Raji (cell line): ENCODE measurements at regions not wholly inside any gene's neighbourhood (a gene's known extent, or its start where the extent isn't known, plus 50 kb on each side); places are given as distances from the start of the nearest gene placed in this dataset.

Experiments
- POLR2A ChIP-seq: IDR thresholded peaks from 2 replicates; pipeline ENCODE4 v1.6.1; 2011; ENCODE audit warnings: low read depth, low read length, control low read depth; ENCODE audit not compliant: insufficient read depth

GRCh38 chr17:77679589-77679988 lies 278.9 kb upstream of the TNRC6C start:
- no peak for TF ChIP-seq POLR2A

DNA sequence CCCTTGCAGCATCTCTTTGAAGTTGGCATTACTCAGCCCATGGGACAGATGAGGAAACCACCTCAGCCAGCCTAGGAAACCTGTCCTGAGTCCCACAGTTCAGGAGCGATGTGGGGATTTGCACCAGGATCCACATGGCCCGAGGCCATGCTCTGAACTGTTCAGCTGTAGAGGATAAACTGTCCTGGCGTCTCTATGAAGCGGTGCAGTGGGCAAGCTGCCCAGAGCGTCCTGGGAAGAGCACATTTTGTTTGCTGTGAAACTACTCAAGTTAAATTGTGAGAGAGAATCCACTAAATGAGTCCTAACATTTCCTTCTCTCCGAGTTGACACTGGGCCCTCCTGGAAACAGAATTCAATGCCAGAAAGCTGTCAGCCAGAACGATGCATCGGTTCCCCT lies 276.6 kb upstream of the TNRC6C start:
- TF ChIP-seq POLR2A: no peak

- TF ChIP-seq POLR2A: no peak
Observed at GRCh38 chr17:77684803-77685798, 273.4 kb upstream of the TNRC6C start.

GRCh38 chr17:77685881-77686486 lies 272.5 kb upstream of the TNRC6C start:
- TF ChIP-seq POLR2A: no peak

DNA sequence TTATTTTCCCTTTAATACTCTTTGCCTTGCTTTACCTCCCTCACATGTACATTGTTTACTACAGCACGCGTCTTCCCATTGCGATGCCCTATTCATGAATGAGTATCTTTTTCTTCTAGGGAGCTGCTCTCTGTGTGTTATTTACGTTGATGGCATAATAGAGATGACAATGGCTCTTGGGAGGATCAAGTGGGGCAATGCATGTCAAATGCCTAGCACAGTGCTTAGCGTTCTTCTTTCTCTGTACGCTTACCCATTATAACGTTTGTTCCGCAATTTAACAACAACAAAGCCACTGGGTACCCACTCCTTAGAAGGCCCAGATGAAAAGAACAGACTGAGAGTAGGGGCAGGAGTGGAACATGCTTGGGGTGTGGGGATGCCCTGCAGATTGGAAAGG lies 271.6 kb upstream of the TNRC6C start:
- no peak for TF ChIP-seq POLR2A

- no peak for TF ChIP-seq POLR2A
Observed at GRCh38 chr17:77687417-77687816, 271.1 kb upstream of the TNRC6C start.

GRCh38 chr17:77687921-77688320 lies 270.6 kb upstream of the TNRC6C start:
- TF ChIP-seq POLR2A: no peak

- TF ChIP-seq POLR2A: no peak
Observed at GRCh38 chr17:77688369-77688768, 270.1 kb upstream of the TNRC6C start.

- no peak for TF ChIP-seq POLR2A
Observed at GRCh38 chr17:77690271-77691161, 268.0 kb upstream of the TNRC6C start.

- no peak for TF ChIP-seq POLR2A
Observed at GRCh38 chr17:77691216-77692085, 267.1 kb upstream of the TNRC6C start.

DNA sequence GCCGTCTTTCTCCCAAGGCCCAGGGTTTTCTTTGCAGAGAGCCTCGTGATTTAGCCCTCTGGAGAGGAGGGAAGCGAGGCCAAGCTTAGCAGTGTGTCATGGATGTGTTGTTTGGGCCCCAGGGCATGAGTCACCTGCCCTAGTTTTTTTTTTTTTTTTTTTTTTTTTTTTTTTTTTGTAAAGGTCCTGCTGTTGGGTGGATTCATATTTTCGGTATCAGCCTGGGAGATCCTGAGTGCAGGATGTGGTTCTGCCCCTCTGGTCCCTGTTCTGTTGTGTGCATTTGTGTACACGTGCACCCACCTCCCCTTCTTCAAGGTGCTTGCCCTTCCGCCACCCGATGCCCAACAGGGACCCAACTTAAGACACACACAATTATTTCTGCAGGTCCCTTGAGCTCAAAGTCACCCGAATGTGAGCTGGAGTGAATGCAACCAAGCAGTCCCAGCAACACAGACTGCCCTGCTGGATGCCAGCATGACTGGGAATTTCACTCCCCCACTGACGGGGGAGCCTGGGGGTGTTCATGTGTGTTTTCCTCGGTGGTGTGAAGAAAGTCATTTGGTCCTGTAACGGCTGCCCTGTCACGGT lies 265.8 kb upstream of the TNRC6C start:
- TF ChIP-seq POLR2A: no peak

- no peak for TF ChIP-seq POLR2A
Observed at GRCh38 chr17:77693301-77693700, 265.2 kb upstream of the TNRC6C start.

DNA sequence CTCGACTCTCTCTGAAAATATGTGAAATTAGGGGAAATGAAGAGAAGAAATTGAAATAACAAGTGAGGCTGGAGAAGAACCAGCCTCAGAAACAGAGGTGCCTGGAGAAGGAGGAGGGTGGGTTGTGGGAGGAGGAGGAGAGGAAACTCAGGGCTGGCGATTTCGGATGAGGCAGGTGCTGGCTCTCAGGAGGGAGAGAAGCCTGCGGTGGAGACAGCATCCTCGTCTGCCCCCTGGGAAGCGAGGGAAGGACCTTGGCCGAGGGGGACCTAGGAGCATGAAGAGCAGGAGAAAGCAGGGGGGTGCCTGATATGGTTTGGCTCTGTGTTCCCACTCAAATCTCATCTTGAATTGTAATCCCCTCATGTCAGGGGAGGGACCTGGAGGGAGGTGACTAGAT lies 264.7 kb upstream of the TNRC6C start:
- no peak for TF ChIP-seq POLR2A

DNA sequence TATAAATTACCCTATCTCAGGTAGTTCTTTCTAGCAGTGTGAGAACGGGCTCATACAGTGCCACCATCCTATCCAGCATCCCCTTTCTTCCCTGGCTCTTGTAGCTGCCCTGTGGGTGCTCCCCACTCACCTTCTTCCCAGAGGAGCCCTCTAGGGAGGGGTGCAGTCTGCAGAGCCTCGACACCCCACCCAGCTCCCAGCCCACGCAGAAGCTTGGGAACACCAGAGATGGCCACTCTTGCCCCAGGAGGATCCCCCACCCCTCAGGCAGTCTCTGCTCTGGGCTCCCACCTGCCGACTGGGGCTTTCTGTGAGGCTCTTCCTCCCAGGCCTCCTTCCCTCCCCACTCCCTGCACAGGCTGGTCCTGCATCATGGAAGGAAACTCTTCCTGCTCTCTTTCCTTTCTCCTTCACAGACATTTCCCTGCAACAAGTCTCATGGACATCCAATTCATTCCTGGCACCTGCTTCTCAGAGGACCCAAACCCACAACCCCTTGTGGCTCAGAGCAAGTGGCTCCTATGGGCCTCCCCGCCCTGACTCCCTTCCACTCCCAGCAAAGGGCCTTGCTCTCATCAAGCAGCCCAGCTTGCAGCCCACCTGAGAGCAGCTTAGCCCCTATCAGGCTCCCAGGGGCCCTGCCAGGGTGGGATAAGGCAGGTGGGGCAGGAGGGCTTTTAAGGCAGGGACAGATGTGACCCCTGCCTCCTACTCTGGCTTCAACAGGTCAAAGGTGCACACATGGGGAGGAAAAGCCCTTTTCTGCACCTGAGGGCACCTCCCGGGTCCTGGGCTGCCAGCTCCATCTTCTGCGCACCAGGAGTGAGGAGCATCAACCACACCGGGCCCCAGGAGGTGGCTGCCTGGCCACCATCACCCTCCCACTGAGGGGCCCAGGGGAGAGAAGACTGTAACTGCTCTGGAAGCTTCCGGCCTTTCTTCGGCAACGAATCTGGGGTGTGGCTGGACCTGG lies 263.8 kb upstream of the TNRC6C start:
- TF ChIP-seq POLR2A: no peak
